Endothelial cell of umbilical vein (primary cell): ENCODE measurements at regions not wholly inside any gene's neighbourhood (a gene's known extent, or its start where the extent isn't known, plus 50 kb on each side); places are given as distances from the start of the nearest gene placed in this dataset.

ENCODE experiments used
- BruUV-seq: library from RNA; stranded (reverse); fragments of 400-500 nt; replicated peaks from 2 replicates; lab custom pipeline; 2021; lab: Mats Ljungman, UMichigan
- CTCF ChIA-PET: fragments of 300-600, 350-600 bp; sonication (Branson Sonifier 250); formaldehyde crosslinking; loops from one replicate; lab custom pipeline; 2021; ENCODE audit warnings: antibody characterized with exemption, inconsistent platforms; lab: Charles Lee
- POLR2A ChIA-PET: fragments of 300-600, 350-600 bp; sonication (Branson Sonifier 250); formaldehyde crosslinking; loops from one replicate; lab custom pipeline; 2021; ENCODE audit warnings: antibody characterized with exemption, inconsistent platforms; lab: Charles Lee
- DNase-seq: peaks from one replicate; pipeline ENCODE4 v3.0.0-alpha.2; 2011; ENCODE audit warnings: low read depth, low spot score
- FAIRE-seq: peaks from 2 replicates; lab custom pipeline; 2011; peaks lifted over from hg19 to GRCh38; lab: Jason Lieb, UNC
- H2AFZ ChIP-seq: 2 replicates; pipeline ENCODE4 v1.6.0; 2012; ENCODE audit warnings: low read depth, low read length, control low read depth, inconsistent platforms
- H3K27ac ChIP-seq: 2 replicates; pipeline ENCODE4 v1.5.1; 2011; ENCODE audit warnings: low read depth, mild to moderate bottlenecking, control low read depth, low read length, moderate library complexity; ENCODE audit not compliant: insufficient read depth
- H3K27me3 ChIP-seq, 2 experiments: 2 replicates each; pipeline versions ENCODE4 v1.6.0 to v1.6.1; 2011; ENCODE audit warnings: low read length in 2 of 2, mixed read lengths in 1 of 2; ENCODE audit not compliant: control insufficient read depth in 2 of 2, insufficient read depth in 2 of 2
- H3K36me3 ChIP-seq, 2 experiments: 2 replicates in 1 of 2; 3 replicates in 1 of 2; pipeline ENCODE4 v1.5.1; 2011; ENCODE audit warnings: low read length in 2 of 2, mild to moderate bottlenecking in 1 of 2, moderate library complexity in 1 of 2; ENCODE audit not compliant: control insufficient read depth in 2 of 2, insufficient read depth in 2 of 2; ENCODE audit errors: extremely low read depth in 1 of 2
- H3K4me1 ChIP-seq: 3 replicates; pipeline ENCODE4 v1.5.1; 2011; ENCODE audit warnings: mild to moderate bottlenecking, low read length; ENCODE audit not compliant: control insufficient read depth, insufficient read depth; ENCODE audit errors: extremely low read depth
- H3K4me2 ChIP-seq: 2 replicates; pipeline ENCODE4 v1.6.1; 2011; ENCODE audit warnings: low read length, control low read depth, mixed read lengths; ENCODE audit not compliant: insufficient read depth
- H3K4me3 ChIP-seq, 3 experiments: fragments of 200-600 bp in 1 of 3; sonication (generic), shearing (Covaris generic) in 1 of 3; replicated peaks in 1 of 3; 2 replicates each; pipeline ENCODE4 v1.5.1; 2011 to 2016; ENCODE audit warnings: control low read depth in 3 of 3, low read length in 3 of 3, mild to moderate bottlenecking in 2 of 3, inconsistent platforms in 1 of 3, low read depth in 1 of 3, moderate library complexity in 1 of 3; ENCODE audit not compliant: insufficient read depth in 1 of 3
- H3K79me2 ChIP-seq: 2 replicates; pipeline ENCODE4 v1.6.0; 2012; ENCODE audit warnings: low read length, inconsistent platforms; ENCODE audit not compliant: control insufficient read depth, insufficient read depth
- H3K9ac ChIP-seq: replicated peaks from 2 replicates; pipeline ENCODE3; 2011; ENCODE audit warnings: low read length, control low read depth; ENCODE audit not compliant: insufficient read depth; ENCODE audit errors: extremely low read depth
- H3K9me1 ChIP-seq: replicated peaks from 3 replicates; pipeline ENCODE4 v1.6.0; 2011; ENCODE audit warnings: mild to moderate bottlenecking, low read length; ENCODE audit not compliant: control insufficient read depth, insufficient read depth; ENCODE audit errors: extremely low read depth
- H3K9me3 ChIP-seq: replicated peaks from 2 replicates; pipeline ENCODE4 v1.5.1; 2012; ENCODE audit warnings: low read length, inconsistent platforms; ENCODE audit not compliant: control insufficient read depth, insufficient read depth
- H4K20me1 ChIP-seq: replicated peaks from 2 replicates; pipeline ENCODE3; 2011; ENCODE audit warnings: mild to moderate bottlenecking, low read length; ENCODE audit not compliant: control insufficient read depth, insufficient read depth; ENCODE audit errors: extremely low read depth
- CTCF ChIP-seq, 2 donors: IDR thresholded peaks; 1 replicate in 1 of 2; 2 replicates in 1 of 2; pipeline ENCODE4 v1.5.1; 2011; ENCODE audit warnings: low read length in 2 of 2, mild to moderate bottlenecking in 2 of 2, moderate library complexity in 2 of 2, control low read depth in 1 of 2, inconsistent platforms in 1 of 2, low read depth in 1 of 2; ENCODE audit not compliant: insufficient read depth in 1 of 2; ENCODE audit errors: extremely low read depth in 1 of 2
- EZH2 ChIP-seq: IDR thresholded peaks from 2 replicates; pipeline ENCODE4 v1.6.1; 2012; ENCODE audit warnings: borderline replicate concordance, low read depth, mild to moderate bottlenecking, moderate library complexity, low read length, inconsistent platforms; ENCODE audit not compliant: severe bottlenecking
- FOS ChIP-seq: IDR thresholded peaks from 2 replicates; pipeline ENCODE4 v1.6.1; 2011; ENCODE audit warnings: mild to moderate bottlenecking, low read length, moderate library complexity, borderline replicate concordance; ENCODE audit not compliant: insufficient read depth
- GATA2 ChIP-seq: IDR thresholded peaks from 2 replicates; pipeline ENCODE4 v1.7.0; 2011; ENCODE audit warnings: low read depth, mild to moderate bottlenecking, moderate library complexity, mixed read lengths, low read length; ENCODE audit not compliant: insufficient read length, insufficient read depth
- JUN ChIP-seq: IDR thresholded peaks from 2 replicates; pipeline ENCODE4 v1.6.1; 2011; ENCODE audit warnings: borderline replicate concordance, low read depth; ENCODE audit not compliant: insufficient read length, insufficient read depth
- MYC ChIP-seq: IDR thresholded peaks from one replicate; pipeline ENCODE4 v1.6.1; 2011; ENCODE audit warnings: mild to moderate bottlenecking, low read depth, low read length
- POLR2A ChIP-seq: IDR thresholded peaks from 2 replicates; pipeline ENCODE4 v1.6.1; 2012; ENCODE audit warnings: low read depth, mild to moderate bottlenecking, control low read depth, low read length
- POLR2AphosphoS5 ChIP-seq: IDR thresholded peaks from 2 replicates; pipeline ENCODE4 v1.6.1; 2012; ENCODE audit warnings: low read depth, mild to moderate bottlenecking, control low read depth, low read length, moderate library complexity; ENCODE audit not compliant: insufficient read depth
- dilution Hi-C: fragments of 300-500 bp; cut with MboI; formaldehyde crosslinking; loops from one replicate; pipeline ENCODE4 v1.15.0; 2019; ENCODE audit warnings: low sequenced_read_pairs; ENCODE audit not compliant: extremely low pct_ligation_motif_present
- intact Hi-C: fragments of 100-400 bp; cut with micrococcal nuclease; formaldehyde crosslinking; loops from one replicate; pipeline ENCODE4 v1.10.0; 2022
- TF ChIP-seq, protein P1 (sequence below): IDR thresholded peaks from 2 replicates; pipeline ENCODE4 v1.6.1; 2011; ENCODE audit not compliant: insufficient read depth, insufficient read length

- no peak overlapping the region for H3K4me2 ChIP-seq
- no peaks in the 10 kb centered on the region for H3K27me3 ChIP-seq
- CTCF ChIA-PET = no interaction called here
- H3K27ac ChIP-seq = no peak overlapping the region
- H3K9ac ChIP-seq = no peak overlapping the region
- TF ChIP-seq POLR2AphosphoS5 = no peak
- no peak for TF ChIP-seq MYC
- TF ChIP-seq JUN = no peak
- no peak for TF ChIP-seq FOS
- TF ChIP-seq POLR2A = no peak
- TF ChIP-seq GATA2 = no peak
- TF ChIP-seq, protein P1, sequence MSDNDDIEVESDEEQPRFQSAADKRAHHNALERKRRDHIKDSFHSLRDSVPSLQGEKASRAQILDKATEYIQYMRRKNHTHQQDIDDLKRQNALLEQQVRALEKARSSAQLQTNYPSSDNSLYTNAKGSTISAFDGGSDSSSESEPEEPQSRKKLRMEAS = no peak
- no peak for TF ChIP-seq EZH2
- no peak for TF ChIP-seq CTCF (IDR thresholded peaks at IDR 0.05; ENCODE audit: extremely low read depth in 1 of 2, insufficient read depth in 1 of 2, low read depth in 1 of 2, low read length in 2 of 2)
- DNase-seq (no peak), FAIRE-seq (no peak)
- H2AFZ ChIP-seq = no peak overlapping the region
- intact Hi-C loops = no loop called here
- no peaks in the 10 kb centered on the region for H3K79me2 ChIP-seq
- BruUV-seq = no TSS peak
- no peaks in the 10 kb centered on the region for H3K36me3 ChIP-seq
- no peaks in the 10 kb centered on the region for H3K4me1 ChIP-seq
- no peak overlapping the region for H3K4me3 ChIP-seq
- dilution Hi-C loops = no loop called here
- H3K9me3 ChIP-seq = no peaks in the 10 kb centered on the region
- POLR2A ChIA-PET = no interaction called here
- no peaks in the 10 kb centered on the region for H4K20me1 ChIP-seq
- no peaks in the 10 kb centered on the region for H3K9me1 ChIP-seq
Observed at GRCh38 chr10:55470840-55471239, 669.8 kb upstream of the PCDH15 start.
